HG02588 (cell line): ENCODE measurements at regions not wholly inside any gene's neighbourhood (a gene's known extent, or its start where the extent isn't known, plus 50 kb on each side); places are given as distances from the start of the nearest gene placed in this dataset.
"Not testable (repeated sequence)": the region's sequence is repeated elsewhere in the genome, so short reads cannot be mapped to it uniquely, and the experiment has no call there.

Experiments used
- ATAC-seq: cut with Tn5 transposase; IDR thresholded peaks from one replicate; pipeline ENCODE4 v1.9.1; 2021; ENCODE audit warnings: mild to moderate bottlenecking, moderate library complexity; ENCODE audit not compliant: unreplicated experiment

DNA sequence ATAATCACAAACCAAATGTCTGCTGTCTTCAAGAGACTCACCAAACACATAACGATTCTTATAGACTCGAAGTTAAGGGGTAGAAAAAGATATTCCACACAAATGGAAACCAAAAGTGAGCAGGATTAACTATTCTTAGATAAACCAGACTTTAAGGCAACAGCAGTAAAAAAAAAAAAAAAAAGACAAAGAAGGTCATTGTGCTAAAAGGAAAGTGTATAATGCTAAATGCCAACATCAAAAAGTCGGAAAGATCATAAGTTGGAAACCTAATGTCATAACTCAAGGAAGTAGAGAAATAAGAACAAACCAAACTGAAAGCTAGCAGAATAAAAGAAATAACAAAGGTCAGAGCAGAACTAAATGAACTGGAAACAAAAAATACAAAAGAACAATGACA lies 714.6 kb downstream of the SEMA5A start:
- no peak for ATAC-seq

DNA sequence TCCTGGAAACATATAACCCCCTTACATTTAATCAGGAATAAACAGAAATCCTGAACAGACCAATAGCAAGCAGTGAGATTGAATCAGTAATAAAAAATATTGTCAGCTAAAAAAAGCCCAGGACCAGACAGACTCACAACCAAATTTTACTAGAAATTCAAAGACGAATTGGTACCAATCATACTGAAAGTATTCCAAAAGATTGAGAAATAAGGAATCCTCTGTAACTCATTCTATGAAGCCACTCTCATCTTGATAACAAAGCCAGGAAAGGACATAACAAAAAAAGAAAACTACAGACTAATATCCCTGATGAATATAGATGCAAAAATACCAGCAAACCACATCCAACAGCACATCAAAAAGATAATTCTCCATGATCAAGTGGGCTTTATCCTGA lies 714.0 kb downstream of the SEMA5A start:
- no peak for ATAC-seq

DNA sequence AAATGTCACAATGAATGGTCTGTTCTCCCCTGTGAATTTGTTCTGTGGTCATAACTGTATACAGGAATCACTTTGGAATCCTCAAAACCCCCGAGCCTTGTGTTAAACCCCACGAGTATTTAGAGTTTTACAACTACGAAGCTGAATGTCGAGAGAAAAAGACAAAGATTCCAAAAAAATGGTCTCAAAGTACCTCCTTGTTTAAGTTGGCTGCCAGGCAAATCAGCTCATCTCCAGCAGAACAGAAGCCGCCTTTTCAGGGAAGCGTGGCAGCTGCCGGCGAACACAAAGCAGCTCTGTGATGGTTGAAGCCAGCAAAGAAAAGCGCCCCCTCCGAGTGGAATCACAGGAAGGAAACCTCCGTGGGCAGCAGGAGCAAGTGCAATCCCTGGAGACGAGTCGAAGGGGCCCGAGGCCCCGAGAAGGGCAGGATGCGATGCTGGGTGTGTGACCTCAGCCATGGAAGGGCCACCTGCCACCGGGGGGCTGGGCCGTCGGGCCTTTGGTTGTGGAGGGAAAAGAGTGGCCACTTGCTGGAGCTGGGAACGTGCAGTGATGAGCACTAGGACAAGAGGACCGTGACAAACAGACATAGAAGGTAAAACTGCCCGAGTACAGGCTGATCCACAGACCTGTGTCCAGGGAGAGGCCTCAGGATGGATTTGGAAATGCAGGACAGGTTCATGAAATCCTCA lies 706.4 kb downstream of the SEMA5A start:
- ATAC-seq, result no peak

DNA sequence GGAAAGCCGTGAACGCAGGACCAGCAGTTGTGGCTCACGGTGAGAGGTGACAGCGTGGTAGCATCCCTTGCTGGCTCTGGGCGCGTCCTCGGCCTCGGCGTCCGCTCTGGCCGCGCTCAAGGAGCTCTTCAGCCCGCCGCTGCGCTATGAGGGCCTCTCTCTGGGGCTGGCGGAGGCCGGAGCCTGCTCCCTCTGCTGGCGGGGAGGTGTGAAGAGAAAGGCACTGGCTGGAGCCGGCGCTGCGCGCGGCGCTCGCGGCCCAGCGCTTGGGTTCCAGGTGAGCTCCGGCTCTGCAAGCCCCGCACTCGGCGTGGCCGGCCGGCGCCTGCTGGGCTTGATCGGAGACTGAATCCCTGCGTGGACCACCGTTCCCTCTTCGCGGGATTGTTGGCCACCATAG lies 705.6 kb downstream of the SEMA5A start:
- no peak for ATAC-seq

DNA sequence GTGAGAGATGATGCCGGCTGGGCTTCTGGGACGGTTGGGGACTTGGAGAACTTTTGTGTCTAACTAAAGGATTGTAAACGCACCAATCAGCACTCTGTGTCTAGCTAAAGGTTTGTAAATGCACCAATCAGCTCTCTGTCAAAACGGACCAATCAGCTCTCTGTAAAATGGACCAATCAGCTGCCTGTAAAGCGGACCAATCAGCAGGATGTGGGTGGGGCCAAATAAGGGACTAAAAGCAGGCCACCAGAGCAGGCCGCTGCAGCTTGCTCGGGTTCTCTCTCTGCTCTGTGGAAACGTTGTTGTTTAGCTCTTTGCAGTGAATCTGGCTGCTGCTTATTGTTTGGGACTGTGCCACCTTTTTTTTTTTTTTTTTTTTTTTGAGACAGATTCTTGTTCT lies 705.1 kb downstream of the SEMA5A start:
- ATAC-seq, result not testable (repeated sequence)

DNA sequence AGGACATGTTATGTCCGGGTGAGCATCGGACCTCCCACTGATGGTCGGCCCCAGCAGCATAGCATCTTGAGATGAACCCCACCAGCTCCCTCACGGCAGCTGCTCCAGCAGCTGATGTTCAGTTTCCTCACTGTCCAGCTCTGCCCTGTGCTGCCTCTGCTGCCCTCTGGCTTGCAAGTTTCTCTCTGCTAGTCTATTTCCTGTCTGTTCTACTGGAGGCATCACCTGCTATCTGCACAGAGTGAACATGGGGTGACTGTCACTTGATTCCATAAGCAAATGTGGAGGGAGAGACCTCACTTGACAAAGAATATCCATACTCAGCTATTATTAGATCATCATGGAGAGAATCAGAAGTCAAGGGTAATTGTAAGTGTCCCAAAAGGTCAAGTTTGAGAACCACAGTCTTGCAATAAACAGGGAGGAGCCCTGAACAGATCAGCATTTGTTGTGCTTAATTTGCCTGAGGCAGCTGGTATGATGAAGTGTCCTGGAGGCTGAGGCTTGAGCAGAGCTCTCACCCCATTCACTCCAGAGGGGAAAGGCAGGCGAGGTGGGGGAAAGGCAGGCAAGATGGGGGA lies 702.8 kb downstream of the SEMA5A start:
- ATAC-seq, result no peak

DNA sequence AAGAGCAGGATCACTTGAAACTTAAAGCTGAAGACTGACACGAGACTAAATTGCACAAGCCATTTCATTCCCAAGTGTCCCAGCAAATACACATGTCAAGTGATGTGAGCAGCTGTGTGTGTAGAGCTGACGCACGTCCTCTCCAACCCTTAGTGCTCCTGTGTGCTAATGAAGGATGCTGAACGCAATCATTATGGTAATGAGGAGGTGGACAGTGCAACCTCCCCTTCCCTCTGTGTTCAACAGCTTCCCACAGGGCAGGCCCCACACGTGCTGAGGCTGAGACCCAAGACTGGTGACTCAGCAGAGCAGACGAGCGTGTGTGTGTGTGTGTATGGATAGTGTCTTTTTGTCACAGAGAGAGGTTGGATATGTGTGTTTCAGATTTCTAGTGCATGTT lies 702.1 kb downstream of the SEMA5A start:
- ATAC-seq, result no peak

DNA sequence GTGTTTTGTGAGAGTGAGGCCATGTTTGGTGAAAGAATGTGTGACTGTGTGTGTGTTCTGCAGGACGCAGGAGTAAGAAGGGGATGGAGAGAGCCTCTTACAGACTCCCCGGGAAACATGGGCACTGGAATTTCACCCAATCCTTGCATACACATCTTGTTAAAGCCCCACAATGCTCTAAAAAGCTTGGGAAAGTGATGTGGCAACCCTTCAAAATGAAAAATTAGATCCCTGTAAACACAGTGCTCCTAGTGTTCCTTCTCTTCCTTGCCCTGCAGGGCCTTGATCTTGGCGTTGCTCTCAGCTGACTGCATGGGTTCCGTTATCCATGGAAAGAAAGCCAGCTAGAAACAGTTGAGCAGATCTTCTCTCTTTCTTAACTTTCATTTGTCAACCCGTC lies 701.7 kb downstream of the SEMA5A start:
- no peak for ATAC-seq

DNA sequence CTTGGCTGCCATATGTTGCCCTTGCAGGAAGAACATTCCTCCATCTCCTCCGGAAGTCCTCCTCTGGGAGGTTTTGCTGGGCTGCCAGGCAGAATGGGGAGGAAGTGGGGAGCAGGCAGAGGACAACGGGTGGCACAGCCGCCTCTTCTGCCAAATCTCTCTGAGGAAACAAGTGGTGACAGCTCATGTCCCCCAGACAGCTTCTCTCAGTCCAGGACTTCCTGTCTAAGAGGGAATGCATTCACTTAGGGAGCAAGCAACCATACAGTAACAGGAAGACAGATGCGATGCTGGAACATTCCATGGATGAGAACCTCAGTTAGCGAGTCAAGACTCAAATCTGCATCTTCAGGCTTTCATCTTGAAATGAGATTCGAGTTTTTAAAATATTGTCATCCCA lies 701.0 kb downstream of the SEMA5A start:
- no peak for ATAC-seq

DNA sequence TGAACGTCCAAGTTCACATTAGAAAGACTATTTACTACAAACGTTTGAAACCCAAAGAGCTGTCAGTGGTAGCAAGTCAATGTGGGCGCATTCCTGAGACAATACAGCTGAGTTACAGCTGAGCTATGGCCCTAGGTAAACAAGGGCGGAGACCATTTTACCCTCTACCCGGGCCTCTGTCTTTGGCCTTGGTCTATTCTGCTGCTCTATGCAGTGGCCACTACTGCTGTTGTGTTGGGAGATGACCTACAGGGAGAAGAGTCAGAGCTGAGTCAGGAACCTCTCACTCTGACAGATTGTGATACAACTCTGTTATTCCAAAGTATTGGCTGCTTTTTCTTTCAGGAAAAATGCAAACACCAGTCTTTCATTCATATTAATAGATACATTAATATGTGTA lies 700.6 kb downstream of the SEMA5A start:
- no peak for ATAC-seq

DNA sequence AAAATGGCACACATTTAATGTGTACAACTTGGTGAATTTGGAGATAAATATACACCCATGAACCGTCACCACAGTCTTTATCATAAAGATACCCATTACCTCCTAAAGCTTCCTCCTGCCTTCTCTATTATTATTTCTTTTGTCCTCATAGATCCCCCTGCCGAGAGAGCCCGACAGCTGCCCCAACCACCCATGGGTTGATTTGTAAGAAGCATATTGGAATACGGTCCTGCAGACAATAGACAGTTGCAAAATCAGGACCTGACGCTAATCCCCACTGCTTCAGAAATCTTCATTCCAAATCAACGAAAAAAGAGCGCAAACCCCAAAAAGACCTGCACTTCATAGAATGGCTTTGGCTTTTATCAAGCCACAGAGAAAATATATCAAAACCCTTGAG lies 697.5 kb downstream of the SEMA5A start:
- ATAC-seq, result no peak

DNA sequence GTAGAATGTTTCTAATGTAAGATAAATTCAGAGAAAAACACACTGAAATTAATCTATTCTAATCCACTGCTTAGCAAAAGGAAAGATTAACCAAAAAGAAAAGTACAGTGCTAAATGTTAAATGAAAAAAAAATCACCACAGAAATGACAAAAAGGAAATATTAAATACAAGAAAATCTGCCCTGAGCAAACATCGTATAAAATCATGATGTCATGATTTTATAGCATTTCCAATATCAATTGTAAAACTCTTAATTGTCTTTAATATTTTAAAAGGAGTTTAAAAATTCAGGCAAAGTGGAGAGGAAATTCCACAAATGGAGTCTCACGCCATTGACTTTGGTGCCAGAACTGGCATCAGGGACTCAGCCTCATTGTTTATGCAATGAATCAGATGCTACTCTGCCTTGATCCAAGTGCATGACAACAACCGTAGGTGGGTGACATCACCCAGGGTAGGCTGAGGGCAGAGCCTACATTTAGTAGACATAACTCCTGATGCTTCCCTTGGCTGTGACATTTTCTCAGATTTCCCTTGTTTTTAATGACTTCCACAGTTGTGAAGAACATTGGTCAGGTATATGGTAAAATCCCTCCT lies 696.8 kb downstream of the SEMA5A start:
- no peak for ATAC-seq

DNA sequence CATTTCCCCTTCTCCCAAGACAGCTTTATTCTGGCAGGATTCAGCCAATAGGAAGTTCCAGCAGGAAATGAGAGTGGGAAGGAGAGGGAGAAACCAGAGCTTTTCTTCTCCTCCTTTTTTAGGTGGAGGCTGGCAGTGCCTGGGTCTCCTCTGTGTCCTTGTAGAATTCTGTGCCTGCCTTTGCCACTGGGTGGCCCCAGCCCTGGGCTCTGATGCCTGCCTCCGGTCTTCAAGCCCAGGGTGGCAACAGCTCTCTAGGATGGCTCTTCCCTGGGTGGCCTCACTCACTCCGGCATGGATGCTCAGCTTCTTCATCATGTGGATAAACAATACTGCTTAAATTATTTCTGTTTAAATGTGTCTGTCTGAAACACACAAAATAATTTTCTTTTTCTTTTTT lies 694.8 kb downstream of the SEMA5A start:
- ATAC-seq, result no peak

DNA sequence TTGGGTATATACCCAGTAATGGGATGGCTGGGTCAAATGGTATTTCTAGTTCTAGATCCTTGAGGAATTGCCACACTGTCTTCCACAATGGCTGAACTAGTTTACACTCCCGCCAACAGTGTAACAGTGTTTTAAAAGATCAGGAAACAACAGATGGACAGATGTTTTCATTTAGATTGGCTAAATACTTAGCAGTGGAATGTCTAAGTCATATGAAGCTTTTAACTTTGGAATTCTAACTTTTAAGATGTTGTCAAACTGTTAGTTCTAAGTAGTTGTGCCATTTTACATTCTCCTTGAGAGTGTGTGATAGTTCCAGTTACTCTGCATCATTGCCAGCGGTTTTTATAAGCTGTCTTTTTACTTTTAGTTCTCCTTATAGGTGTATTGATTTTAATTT lies 688.8 kb downstream of the SEMA5A start:
- ATAC-seq, result no peak

DNA sequence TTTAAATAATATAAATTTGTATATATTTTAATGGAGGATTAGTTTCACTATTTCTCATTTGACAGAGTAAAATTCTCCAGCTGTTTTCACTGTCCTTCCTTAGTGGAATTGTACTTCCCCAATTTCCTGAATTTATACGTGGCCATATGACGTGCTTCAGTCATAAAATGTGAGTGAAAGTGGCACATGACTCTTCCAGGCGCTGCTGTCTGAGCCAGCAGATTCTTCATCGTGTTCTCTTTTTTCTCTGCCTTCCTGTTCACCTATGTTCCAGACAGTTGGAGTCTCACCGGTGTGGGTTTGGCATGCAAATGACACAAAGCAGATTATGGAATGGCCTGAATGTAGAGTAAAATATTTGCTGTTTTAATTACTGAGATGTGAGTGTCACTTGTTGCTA lies 684.1 kb downstream of the SEMA5A start:
- no peak for ATAC-seq

DNA sequence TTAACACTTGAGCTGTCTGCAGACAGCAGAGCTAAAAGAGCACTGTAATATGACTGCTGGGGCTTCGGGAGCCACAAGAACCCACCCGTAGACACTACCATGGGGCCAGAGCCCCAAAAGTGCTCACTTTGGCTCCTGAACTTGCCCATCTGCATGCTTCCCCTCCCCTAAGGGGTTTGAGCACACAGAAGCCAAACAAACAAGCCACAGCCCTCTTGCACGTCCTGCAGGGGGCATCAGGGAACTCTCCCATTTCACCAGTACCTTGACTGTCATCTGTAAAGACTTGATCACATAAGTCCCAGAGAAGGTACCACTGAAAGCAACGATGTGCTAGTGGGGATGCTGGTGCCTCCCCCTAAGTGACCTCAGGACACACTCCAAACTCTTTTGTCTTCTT lies 681.8 kb downstream of the SEMA5A start:
- ATAC-seq, result no peak

DNA sequence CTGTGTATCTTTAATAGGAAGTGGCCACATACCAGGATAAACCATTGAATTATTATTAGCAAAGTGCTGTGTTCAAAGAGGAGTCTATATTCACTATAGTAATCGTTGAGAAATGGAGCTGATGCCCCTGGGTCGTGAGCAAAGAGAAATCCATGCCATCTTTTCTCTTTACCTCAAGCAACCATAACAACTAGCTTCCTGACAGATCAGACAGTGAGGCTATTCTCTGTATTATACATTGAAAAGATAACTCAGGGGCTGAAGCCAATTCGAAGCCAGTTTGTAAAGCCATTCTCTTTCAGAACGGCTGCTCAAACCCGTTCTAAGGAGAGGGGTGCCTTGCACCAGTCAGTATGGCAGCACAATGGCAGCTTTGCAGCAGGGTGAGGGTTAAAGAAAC lies 680.6 kb downstream of the SEMA5A start:
- ATAC-seq, result no peak

DNA sequence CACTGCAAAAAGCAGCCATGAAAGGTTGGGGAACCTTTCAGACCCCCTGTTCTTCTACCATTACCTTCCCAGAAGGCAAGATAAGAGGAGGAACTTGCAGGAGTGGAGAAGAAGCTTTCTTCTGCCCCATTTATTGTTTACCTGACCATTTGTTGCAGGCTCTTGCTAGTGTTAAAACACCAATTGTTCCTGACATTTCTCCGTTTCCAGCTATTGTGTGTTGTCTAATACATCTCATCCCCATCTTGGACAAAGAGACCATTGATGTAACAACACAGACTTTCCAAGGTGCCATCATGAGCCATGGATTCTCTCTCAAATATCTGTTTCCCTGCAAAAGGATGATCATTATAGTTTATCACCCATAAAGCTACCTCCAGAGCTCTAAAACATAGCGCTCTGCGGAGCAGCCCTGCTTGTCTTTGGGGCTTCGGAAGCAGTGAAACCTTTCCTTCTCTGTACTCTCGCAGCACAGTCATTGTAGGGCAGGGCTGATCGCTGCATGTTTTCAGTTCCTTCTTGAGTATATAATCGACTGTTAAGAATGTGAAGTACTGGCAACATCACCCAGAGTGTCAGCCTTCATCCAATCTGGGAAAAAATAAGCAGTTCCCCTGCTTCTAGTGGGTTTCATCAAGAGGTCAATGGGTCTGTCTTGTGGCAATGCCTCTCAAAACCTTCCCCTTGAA lies 680.0 kb downstream of the SEMA5A start:
- ATAC-seq, result no peak

DNA sequence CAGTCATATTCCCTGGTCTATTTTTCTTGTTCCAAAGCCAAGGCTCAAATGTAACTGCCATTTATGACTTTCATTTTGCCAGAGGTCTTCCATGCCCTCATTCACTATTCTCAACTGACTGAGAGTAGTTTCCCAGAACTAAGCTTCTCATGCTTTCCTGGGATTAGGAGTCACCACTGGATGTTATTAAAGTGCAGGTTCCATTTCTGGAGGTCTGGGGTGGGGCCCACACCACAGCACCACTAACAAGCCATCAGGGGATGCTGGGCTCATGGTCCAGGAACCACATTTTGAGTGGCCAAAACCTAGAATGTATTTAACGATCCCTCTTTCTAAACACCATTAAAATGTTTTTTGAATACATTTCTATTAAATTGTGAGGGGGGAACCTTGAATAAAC lies 677.6 kb downstream of the SEMA5A start:
- ATAC-seq, result no peak

DNA sequence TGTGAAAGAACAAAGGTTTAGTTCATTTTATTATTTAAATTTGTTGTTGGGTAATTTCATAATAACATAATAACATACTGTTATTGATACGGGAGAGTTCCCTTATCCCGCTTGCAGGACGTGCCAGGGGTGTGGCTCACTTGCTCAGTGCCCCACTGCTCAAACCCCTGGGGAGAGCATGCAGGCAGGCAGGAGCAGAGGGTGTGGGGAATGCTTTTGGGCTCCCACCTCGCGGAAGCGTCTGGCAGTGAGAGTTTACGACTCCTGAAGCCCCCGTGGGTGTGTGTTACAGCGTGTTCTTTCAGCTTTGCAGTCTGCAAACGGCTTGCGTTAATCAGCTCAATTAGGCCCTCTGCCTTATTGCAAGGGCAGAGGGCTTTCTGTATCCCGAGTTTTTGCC lies 675.9 kb downstream of the SEMA5A start:
- no peak for ATAC-seq

DNA sequence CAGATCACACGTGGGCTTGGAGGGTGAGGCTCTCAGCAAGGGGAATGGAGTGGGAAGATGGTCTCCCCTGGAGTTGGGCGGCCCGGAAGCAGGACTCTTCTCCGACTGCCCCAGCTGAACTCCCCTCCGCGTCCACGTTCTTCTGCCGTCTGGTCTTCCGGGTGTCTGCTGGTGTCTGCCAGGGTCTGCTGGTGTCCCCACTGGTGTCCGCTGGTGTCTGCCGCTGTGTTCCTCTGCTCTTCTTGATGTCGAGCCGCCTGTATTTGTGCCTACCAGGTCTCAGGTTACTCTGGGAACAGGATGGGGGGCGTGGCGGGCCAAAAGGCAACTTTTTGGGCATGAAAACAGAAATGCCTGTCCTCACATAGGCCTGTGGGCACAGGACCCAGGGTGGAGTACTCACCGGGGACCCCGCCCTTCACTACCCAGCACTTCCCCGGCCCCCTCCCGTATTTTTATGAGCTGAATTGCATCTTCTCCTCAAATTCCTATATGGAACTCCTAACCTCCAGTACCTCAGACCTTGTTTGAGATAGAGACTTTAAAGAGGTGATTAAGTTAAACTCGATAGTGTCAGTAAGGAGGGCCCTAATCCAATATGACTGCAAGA lies 675.4 kb downstream of the SEMA5A start:
- no peak for ATAC-seq

DNA sequence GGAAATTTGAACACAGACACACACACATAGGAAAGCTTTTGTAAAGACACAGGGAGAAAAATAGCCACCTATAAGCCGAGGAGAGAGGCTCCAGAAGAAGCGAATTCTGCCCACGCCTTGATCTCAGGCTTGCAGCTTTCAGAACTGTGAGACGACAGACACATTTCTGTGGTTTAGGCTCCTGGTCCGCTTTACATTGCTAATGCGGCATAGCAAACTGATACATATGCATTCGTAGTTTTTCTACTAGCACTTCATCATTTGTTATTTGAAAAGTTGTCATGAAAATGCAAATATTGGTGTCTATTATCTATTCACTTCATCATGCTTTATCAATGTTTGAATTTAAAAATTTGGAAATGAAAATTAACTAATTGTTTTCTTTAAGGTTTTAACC lies 674.9 kb downstream of the SEMA5A start:
- ATAC-seq, result no peak
